Natural killer cell (primary cell): ENCODE measurements at regions not wholly inside any gene's neighbourhood (a gene's known extent, or its start where the extent isn't known, plus 50 kb on each side); places are given as distances from the start of the nearest gene placed in this dataset.
A peak's percentile ranks its signal among the peaks of the same experiment; 100 is the strongest.

Experiments used
- ATAC-seq, 3 donors: fragments of 150-1000 bp in 2 of 3; fragments of 200-7000 bp in 1 of 3; cut with Tn5 transposase; 1 replicate in 1 of 3; 2 replicates in 2 of 3; pipeline ENCODE4 v1.10.0; 2021; ENCODE audit warnings: mild to moderate bottlenecking in 2 of 3, moderate library complexity in 2 of 3
- DNase-seq, 2 donors: peaks; one replicate each; pipeline versions ENCODE4 v3.0.0 to v3.0.0-alpha.2; 2013 to 2021; ENCODE audit warnings: mixed read lengths in 1 of 2
- H3K27ac ChIP-seq: one replicate; pipeline ENCODE4 v1.5.1; 2013; ENCODE audit warnings: mild to moderate bottlenecking, low read length
- H3K27me3 ChIP-seq: one replicate; pipeline ENCODE4 v1.6.1; 2013; ENCODE audit warnings: low read length; ENCODE audit not compliant: control insufficient read depth, insufficient read depth
- H3K36me3 ChIP-seq: one replicate; pipeline ENCODE4 v1.6.1; 2013; ENCODE audit warnings: low read length; ENCODE audit not compliant: control insufficient read depth, insufficient read depth
- H3K4me1 ChIP-seq: one replicate; pipeline ENCODE4 v1.6.1; 2013; ENCODE audit warnings: low read length; ENCODE audit not compliant: control insufficient read depth, insufficient read depth
- H3K4me3 ChIP-seq: one replicate; pipeline ENCODE4 v1.5.1; 2013; ENCODE audit warnings: low read length
- H3K9me3 ChIP-seq: one replicate; pipeline ENCODE4 v1.6.1; 2013; ENCODE audit warnings: low read length; ENCODE audit not compliant: control insufficient read depth, insufficient read depth
- H3K27ac Mint-ChIP-seq, 2 donors: one replicate each; pipeline ENCODE4 v1.8.0; 2022; ENCODE audit warnings: mild to moderate bottlenecking in 2 of 2, mixed read lengths in 2 of 2, moderate library complexity in 1 of 2
- H3K27me3 Mint-ChIP-seq, 2 donors: one replicate each; pipeline ENCODE4 v1.8.0; 2022; ENCODE audit warnings: low read depth in 2 of 2, mixed read lengths in 2 of 2
- H3K36me3 Mint-ChIP-seq: one replicate; pipeline ENCODE4 v1.8.0; 2022; ENCODE audit warnings: mixed read lengths
- H3K4me1 Mint-ChIP-seq, 2 donors: one replicate each; pipeline ENCODE4 v1.8.0; 2022; ENCODE audit warnings: mixed read lengths in 2 of 2
- H3K4me3 Mint-ChIP-seq: one replicate; pipeline ENCODE4 v1.8.0; 2022; ENCODE audit warnings: mild to moderate bottlenecking, moderate library complexity, mixed read lengths
- H3K9me3 Mint-ChIP-seq, 2 donors: one replicate each; pipeline ENCODE4 v1.8.0; 2022; ENCODE audit warnings: mixed read lengths in 2 of 2
- CTCF ChIP-seq: fragments of 200-600 bp; IDR thresholded peaks from one replicate; pipeline ENCODE4 v1.8.0; 2022; ENCODE audit warnings: antibody characterized with exemption
- WGBS: methylation state at CpG from one replicate; pipeline ENCODE4 v1.1.7; 2013; ENCODE audit warnings: missing lambda C conversion rate; ENCODE audit not compliant: insufficient coverage; 5-methylcytosine and 5-hydroxymethylcytosine counted together
- intact Hi-C: fragments of 100-400 bp; cut with micrococcal nuclease; formaldehyde crosslinking; loops from one replicate; pipeline ENCODE4 v1.14.2; 2022

GRCh38 chr1:101317590-101317989, 80.8 kb downstream of the S1PR1 start:
- no peaks in the 10 kb centered on the region for H3K9me3 Mint-ChIP-seq
- no peak for ATAC-seq

GRCh38 chr1:101323535-101323934, 86.7 kb downstream of the S1PR1 start:
- ATAC-seq (no peak), DNase-seq (no peak)
- intact Hi-C loops: no loop called here
- TF ChIP-seq CTCF: no peak
- Mint-ChIP-seq H3K4me3 (no peak overlapping the region), H3K27me3 (no peaks in the 10 kb centered on the region), H3K9me3 (no peaks in the 10 kb centered on the region), H3K36me3 (no peaks in the 10 kb centered on the region), H3K4me1 (peaks cover 61 to 62% of the 10 kb centered on the region in 2 donors), H3K27ac (peak overlapping the region in 1 of 2 donors; percentile 72)
- Histone ChIP-seq H3K36me3 (no peaks in the 10 kb centered on the region), H3K9me3 (no peaks in the 10 kb centered on the region), H3K4me1 (peaks cover 6% of the 10 kb centered on the region), H3K27me3 (no peaks in the 10 kb centered on the region), H3K4me3 (no peak overlapping the region), H3K27ac (no peak overlapping the region)
- 42% methylated on average over 1 of the region's 1 CpG for WGBS

More at GRCh38 chr1:101317590-101317989, 80.8 kb downstream of the S1PR1 start:
- no peak overlapping the region for H3K27ac ChIP-seq
- H3K4me1 Mint-ChIP-seq: peaks cover 59 to 61% of the 10 kb centered on the region in 2 donors
- WGBS: 90% methylated on average over 3 of the region's 3 CpGs
- H3K4me3 ChIP-seq: no peak overlapping the region
- intact Hi-C loops: loop anchor here (10.0 kb wide), 2 partner anchors 117 to 923 kb away; no protein-coding TSS in a partner anchor
- no peak overlapping the region for H3K27ac Mint-ChIP-seq
- no peaks in the 10 kb centered on the region for H3K36me3 Mint-ChIP-seq
- no peaks in the 10 kb centered on the region for H3K9me3 ChIP-seq
- no peak for DNase-seq
- TF ChIP-seq CTCF: no peak
- peaks cover 23% of the 10 kb centered on the region for H3K4me1 ChIP-seq
- no peak overlapping the region for H3K4me3 Mint-ChIP-seq
- no peaks in the 10 kb centered on the region for H3K27me3 ChIP-seq
- no peaks in the 10 kb centered on the region for H3K36me3 ChIP-seq
- no peaks in the 10 kb centered on the region for H3K27me3 Mint-ChIP-seq

GRCh38 chr1:101325144-101325543, 88.3 kb downstream of the S1PR1 start:
- no peak overlapping the region for H3K27ac Mint-ChIP-seq
- no peak for DNase-seq

More at GRCh38 chr1:101325144-101325543, 88.3 kb downstream of the S1PR1 start:
- no peaks in the 10 kb centered on the region for H3K36me3 Mint-ChIP-seq
- Histone ChIP-seq H3K4me1 (peaks cover 11% of the 10 kb centered on the region), H3K4me3 (no peak overlapping the region), H3K27me3 (no peaks in the 10 kb centered on the region), H3K27ac (no peak overlapping the region), H3K36me3 (no peaks in the 10 kb centered on the region), H3K9me3 (no peaks in the 10 kb centered on the region)
- H3K4me1 Mint-ChIP-seq: peaks cover 69 to 72% of the 10 kb centered on the region in 2 donors
- no peak for TF ChIP-seq CTCF
- intact Hi-C loops: no loop called here
- no peaks in the 10 kb centered on the region for H3K27me3 Mint-ChIP-seq
- no CpG with 5 or more reads among the region's 1 CpG for WGBS
- no peaks in the 10 kb centered on the region for H3K9me3 Mint-ChIP-seq
- no peak overlapping the region for H3K4me3 Mint-ChIP-seq
- no peak for ATAC-seq
